Stimulated activated naive CD8-positive, alpha-beta T cell treated with anti-CD3 and anti-CD28 coated beads, Interleukin-15, Interleukin-2, amounts not matched to agents 100 ng/mL and 50 ng/mL, for 24 hours (primary cell): ENCODE measurements at regions not wholly inside any gene's neighbourhood (a gene's known extent, or its start where the extent isn't known, plus 50 kb on each side); places are given as distances from the start of the nearest gene placed in this dataset.

Source experiments
- H3K27ac Mint-ChIP-seq: one replicate; pipeline ENCODE4 v1.8.0; 2021; ENCODE audit warnings: mild to moderate bottlenecking, mixed read lengths
- H3K27me3 Mint-ChIP-seq: one replicate; pipeline ENCODE4 v1.8.0; 2021; ENCODE audit warnings: mixed read lengths
- H3K36me3 Mint-ChIP-seq: one replicate; pipeline ENCODE4 v1.8.0; 2021; ENCODE audit warnings: low read depth, mixed read lengths
- H3K4me1 Mint-ChIP-seq: one replicate; pipeline ENCODE4 v1.8.0; 2021; ENCODE audit warnings: low read depth, mixed read lengths
- H3K4me3 Mint-ChIP-seq: one replicate; pipeline ENCODE4 v1.8.0; 2021; ENCODE audit warnings: mild to moderate bottlenecking, mixed read lengths
- H3K9me3 Mint-ChIP-seq: one replicate; pipeline ENCODE4 v1.8.0; 2021; ENCODE audit warnings: mixed read lengths

DNA sequence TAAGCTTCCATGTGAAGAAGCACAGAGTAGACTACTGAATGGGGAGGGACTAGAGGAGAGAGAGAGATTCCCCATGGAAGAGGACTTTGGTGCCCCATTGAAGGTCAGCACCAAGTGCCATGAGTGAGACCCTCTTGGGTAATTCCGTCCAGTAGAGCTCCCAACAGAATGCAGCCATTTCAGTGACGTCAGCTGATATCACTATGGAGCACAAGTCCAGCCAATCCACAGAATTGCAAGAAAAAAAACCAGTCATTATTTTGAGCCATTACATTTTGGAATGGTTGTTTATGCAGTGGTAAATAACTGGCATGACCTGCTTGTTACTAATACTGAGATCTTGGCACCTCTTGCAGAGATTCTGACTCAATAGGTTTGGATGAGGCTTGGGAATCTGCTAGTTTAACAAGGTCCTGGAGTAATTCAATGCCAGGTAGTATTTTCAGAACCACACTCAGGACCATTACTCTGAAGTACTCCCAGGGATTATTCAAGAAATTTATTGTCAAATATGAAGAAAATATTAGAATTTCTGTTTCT is 52.6 kb upstream of the SP8 start:
- Mint-ChIP-seq H3K27ac (no peak overlapping the region), H3K27me3 (no peaks in the 10 kb centered on the region), H3K4me1 (no peaks in the 10 kb centered on the region), H3K4me3 (no peak overlapping the region), H3K36me3 (no peaks in the 10 kb centered on the region), H3K9me3 (no peaks in the 10 kb centered on the region)

DNA sequence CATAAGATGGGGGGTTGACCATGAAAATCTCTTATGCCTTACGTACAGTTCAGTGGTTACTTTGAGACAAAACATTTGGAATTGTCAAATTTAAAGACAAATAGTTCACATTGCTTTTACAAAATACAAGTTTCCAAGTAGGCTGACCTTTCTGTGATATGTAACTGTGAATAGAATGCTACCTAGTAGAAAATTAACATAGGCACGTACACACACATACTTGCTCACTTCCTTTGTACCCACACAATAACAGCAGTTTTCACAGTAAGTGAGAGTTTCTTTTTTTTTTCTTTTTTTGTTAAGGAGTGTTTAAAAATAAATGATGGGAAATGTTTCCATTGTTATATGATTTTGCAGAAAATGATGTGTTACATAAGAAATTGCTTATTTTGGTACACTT is 53.3 kb upstream of the SP8 start:
- no peaks in the 10 kb centered on the region for H3K36me3 Mint-ChIP-seq
- H3K9me3 Mint-ChIP-seq = no peaks in the 10 kb centered on the region
- no peak overlapping the region for H3K27ac Mint-ChIP-seq
- no peaks in the 10 kb centered on the region for H3K27me3 Mint-ChIP-seq
- H3K4me1 Mint-ChIP-seq = no peaks in the 10 kb centered on the region
- H3K4me3 Mint-ChIP-seq = no peak overlapping the region

DNA sequence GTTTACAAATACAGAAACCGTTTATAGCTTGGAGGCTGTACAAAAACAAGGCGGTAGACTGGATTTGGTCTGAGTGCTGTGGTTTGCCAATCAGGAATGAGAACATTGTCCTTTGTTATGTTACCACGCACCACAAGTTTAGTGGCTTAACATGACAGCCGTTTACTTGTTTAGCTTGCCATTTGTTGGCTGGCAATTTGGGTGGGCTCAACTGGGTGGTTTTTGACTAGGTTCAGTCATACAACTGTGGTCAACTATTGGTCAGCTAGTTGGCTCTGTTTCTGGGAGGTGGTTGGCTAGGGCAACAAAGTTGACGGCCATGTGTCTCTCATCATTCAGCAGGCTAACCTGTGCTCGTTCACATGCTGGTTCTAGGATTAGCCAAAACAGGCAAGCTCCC is 60.1 kb upstream of the SP8 start:
- Mint-ChIP-seq H3K4me3 (no peak overlapping the region), H3K27ac (no peak overlapping the region), H3K36me3 (no peaks in the 10 kb centered on the region), H3K9me3 (no peaks in the 10 kb centered on the region), H3K27me3 (no peaks in the 10 kb centered on the region), H3K4me1 (no peaks in the 10 kb centered on the region)

DNA sequence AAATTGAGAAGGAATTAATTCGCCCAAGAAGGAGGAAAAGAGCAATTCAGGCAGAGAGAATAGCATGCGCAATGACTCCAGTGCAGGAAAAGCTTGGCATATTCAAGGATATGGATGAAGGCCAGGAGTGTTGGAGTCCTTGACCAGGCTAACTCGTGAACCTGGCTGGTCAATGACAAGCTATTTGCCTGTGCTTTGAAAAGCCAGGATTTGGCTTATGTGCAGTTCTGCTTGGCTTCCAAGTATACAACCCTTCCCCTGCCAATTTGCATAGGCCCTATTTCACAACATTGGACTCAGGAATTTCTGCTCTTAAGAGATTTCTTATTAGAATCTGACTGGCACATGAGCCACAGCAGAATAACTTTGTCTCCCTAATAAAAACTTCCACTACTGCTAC is 72.3 kb upstream of the SP8 start:
- H3K27ac Mint-ChIP-seq = no peak overlapping the region
- H3K4me3 Mint-ChIP-seq = no peak overlapping the region
- H3K36me3 Mint-ChIP-seq = no peaks in the 10 kb centered on the region
- no peaks in the 10 kb centered on the region for H3K27me3 Mint-ChIP-seq
- H3K4me1 Mint-ChIP-seq = no peaks in the 10 kb centered on the region
- H3K9me3 Mint-ChIP-seq = no peaks in the 10 kb centered on the region

DNA sequence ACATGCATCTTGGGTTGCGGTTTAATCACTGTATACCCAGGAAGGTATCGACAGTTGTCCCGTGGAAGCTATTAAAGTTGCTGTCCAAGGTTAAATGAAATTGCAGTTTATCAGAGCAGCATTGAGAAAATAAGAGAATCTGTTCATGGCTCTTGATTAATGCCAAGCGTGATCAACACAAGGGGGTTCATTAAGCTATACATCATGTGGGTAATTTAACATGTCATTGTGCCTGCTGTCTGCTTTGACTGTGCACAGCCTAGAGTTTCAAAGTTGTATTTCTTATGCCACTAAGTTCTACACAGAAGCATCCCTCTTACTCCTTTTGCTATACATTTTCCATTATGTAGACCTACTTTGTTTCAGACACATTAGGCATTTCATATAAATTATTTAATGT is 74.8 kb upstream of the SP8 start:
- Mint-ChIP-seq H3K27ac (no peak overlapping the region), H3K4me3 (no peak overlapping the region), H3K9me3 (no peaks in the 10 kb centered on the region), H3K27me3 (no peaks in the 10 kb centered on the region), H3K36me3 (no peaks in the 10 kb centered on the region), H3K4me1 (no peaks in the 10 kb centered on the region)

DNA sequence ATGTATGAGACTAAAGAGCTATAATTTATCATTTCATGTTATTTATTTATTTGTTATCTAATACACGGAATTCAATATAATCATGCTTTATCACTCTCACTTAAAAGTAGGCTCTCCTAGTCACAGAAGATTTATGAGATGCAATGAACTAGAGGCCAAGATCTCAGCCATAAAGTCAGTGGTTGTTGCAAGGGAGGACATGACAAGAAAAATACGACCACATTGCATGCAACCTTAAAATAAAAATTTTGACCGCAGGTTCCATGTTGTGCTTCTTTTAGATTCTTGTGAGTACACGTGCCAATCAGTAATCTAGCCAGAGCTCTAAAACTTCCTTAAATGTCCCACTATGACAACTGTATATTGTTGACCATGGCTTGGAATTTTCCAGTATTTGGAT is 75.9 kb upstream of the SP8 start:
- no peaks in the 10 kb centered on the region for H3K27me3 Mint-ChIP-seq
- H3K9me3 Mint-ChIP-seq = no peaks in the 10 kb centered on the region
- H3K4me3 Mint-ChIP-seq = no peak overlapping the region
- no peaks in the 10 kb centered on the region for H3K36me3 Mint-ChIP-seq
- no peak overlapping the region for H3K27ac Mint-ChIP-seq
- no peaks in the 10 kb centered on the region for H3K4me1 Mint-ChIP-seq

DNA sequence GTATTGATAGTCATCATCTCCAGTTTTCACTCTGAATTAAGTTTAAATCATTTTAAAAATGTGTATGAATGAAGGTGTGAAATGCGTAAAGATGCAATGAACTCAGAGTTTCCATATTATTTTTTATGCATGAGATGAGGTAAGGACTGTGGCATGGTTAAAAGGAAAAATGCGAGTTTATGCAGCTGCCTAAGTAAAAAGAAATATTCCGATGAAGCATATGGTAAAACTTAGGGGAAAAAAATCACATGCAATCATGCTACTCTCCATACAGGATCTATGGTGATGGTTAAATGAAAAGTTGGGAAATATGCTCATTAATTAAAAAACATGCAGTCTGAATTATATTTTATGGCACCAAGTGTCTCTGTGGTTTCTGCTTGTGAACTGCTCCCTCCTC is 77.5 kb upstream of the SP8 start:
- no peak overlapping the region for H3K4me3 Mint-ChIP-seq
- H3K36me3 Mint-ChIP-seq = no peaks in the 10 kb centered on the region
- no peaks in the 10 kb centered on the region for H3K27me3 Mint-ChIP-seq
- H3K27ac Mint-ChIP-seq = no peak overlapping the region
- no peaks in the 10 kb centered on the region for H3K4me1 Mint-ChIP-seq
- no peaks in the 10 kb centered on the region for H3K9me3 Mint-ChIP-seq

DNA sequence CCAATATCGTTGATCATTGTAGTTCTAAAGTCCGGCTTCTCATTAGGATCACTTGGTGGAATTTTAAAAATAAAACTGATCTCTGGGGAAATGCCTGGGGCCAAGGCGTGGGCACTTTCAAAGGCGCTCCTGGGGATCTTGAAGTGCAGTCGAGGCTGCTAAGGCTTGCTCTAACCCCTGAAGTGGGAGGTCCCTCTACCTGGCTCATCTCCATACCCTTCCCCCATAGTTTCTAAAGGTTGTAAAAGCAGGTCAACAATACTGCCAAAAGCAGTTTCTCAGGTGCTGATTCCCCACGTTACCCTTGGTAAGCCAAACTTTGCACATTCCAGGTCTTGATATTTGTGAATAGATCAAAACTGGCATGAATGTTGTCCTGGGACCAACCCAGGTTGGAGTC is 79.0 kb upstream of the SP8 start:
- Mint-ChIP-seq H3K4me3 (no peak overlapping the region), H3K9me3 (no peaks in the 10 kb centered on the region), H3K27me3 (no peaks in the 10 kb centered on the region), H3K36me3 (no peaks in the 10 kb centered on the region), H3K4me1 (no peaks in the 10 kb centered on the region), H3K27ac (no peak overlapping the region)

DNA sequence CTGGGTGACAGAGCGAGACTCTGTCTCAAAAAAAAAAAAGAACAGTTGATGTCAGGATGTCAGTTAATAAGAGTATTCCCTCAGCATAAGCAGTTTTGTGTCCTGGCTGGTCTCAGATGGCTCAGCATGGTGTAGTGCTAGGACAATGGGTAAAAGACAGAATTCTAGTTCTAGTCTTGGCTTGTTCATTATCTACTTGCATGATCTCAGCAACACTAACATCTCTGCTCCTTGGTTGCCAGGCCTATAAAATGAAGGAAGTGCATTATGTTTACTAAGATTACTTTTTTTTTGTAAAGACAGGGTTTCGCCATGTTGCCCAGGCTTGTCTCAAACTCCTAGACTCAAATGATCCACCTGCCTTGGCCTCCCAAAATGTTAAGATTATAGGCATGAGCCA is 84.3 kb upstream of the SP8 start:
- no peaks in the 10 kb centered on the region for H3K4me1 Mint-ChIP-seq
- no peak overlapping the region for H3K4me3 Mint-ChIP-seq
- H3K36me3 Mint-ChIP-seq = no peaks in the 10 kb centered on the region
- no peaks in the 10 kb centered on the region for H3K9me3 Mint-ChIP-seq
- H3K27ac Mint-ChIP-seq = no peak overlapping the region
- H3K27me3 Mint-ChIP-seq = no peaks in the 10 kb centered on the region

DNA sequence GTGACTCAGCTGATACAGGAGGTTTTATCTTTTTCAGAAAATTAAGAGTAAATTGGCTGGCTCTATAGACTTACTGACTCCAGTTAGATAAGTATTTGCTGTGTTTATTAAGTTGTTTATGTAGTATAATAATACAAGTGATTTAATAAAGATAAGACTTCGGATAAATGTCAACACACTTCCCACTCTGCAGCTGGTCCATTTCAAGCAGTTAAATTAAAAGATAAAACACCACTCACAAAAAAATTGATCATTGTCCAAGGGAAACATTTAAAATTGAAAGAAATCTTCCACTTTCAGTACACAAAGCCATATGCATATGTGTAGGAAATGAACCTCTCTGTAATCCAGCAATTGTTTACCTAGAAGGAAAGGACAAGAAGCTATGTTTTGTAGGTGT is 106.1 kb upstream of the SP8 start:
- Mint-ChIP-seq H3K4me1 (no peaks in the 10 kb centered on the region), H3K36me3 (no peaks in the 10 kb centered on the region), H3K9me3 (no peaks in the 10 kb centered on the region), H3K4me3 (no peak overlapping the region), H3K27me3 (no peaks in the 10 kb centered on the region), H3K27ac (no peak overlapping the region)

DNA sequence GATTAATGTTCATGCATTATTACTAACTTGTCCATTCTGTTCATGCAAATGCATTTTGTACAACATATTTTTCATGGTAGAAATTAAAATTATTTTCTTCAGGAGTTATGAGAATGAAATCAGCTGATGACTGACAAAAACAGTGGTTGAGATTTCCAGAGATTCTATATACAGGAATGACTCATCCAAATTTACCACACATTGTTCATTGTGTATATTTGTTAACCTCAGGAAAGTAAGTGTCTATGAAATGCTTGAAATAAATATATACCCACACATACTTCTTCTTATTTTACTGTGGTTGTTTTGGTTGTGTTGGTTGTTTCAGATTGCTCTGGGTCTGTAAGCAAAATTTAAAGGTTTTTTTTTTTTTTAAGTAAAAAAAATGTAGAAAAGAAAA is 108.1 kb upstream of the SP8 start:
- H3K36me3 Mint-ChIP-seq = no peaks in the 10 kb centered on the region
- H3K27ac Mint-ChIP-seq = no peak overlapping the region
- H3K9me3 Mint-ChIP-seq = peaks cover 4% of the 10 kb centered on the region
- no peaks in the 10 kb centered on the region for H3K27me3 Mint-ChIP-seq
- H3K4me3 Mint-ChIP-seq = no peak overlapping the region
- no peaks in the 10 kb centered on the region for H3K4me1 Mint-ChIP-seq

DNA sequence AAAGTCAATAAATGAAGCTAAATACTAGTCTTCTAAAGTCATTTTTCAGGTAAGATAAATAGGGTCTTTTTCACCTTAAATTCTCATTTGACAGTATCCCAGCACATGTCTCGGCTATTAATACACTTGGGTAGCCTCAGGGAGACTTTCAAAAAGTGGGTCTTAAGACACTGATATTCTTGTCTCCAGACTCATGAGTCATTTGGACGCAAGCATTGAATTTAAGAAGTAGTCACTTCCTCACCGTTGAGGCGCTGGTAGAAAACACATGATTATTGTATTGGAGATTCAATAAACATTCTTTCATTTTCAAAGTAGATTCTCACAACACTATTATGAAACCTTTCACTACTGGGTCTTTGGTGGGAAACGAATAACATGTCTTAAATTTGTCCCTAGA is 108.9 kb upstream of the SP8 start:
- Mint-ChIP-seq H3K36me3 (no peaks in the 10 kb centered on the region), H3K4me1 (no peaks in the 10 kb centered on the region), H3K9me3 (peaks cover 4% of the 10 kb centered on the region), H3K27ac (no peak overlapping the region), H3K4me3 (no peak overlapping the region), H3K27me3 (no peaks in the 10 kb centered on the region)

DNA sequence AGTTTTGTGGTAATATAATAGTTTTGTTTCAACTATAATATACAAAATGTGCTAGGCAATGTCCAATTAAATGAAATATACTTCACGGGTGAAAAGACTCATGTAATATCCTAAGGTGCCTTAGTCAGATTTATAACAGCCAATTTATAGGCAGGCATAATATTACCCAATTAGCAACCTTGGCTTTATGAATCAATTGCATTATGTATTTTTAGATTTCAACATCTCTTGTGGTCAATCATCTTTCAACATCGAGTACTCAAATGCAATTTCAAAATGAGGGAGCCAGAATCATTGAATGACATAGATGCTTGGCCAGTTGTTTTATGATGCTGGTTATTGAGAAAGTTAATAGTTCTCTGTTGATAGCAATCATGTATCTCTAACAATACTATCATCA is 110.3 kb upstream of the SP8 start:
- H3K27ac Mint-ChIP-seq = no peak overlapping the region
- peaks cover 7% of the 10 kb centered on the region for H3K9me3 Mint-ChIP-seq
- no peaks in the 10 kb centered on the region for H3K4me1 Mint-ChIP-seq

DNA sequence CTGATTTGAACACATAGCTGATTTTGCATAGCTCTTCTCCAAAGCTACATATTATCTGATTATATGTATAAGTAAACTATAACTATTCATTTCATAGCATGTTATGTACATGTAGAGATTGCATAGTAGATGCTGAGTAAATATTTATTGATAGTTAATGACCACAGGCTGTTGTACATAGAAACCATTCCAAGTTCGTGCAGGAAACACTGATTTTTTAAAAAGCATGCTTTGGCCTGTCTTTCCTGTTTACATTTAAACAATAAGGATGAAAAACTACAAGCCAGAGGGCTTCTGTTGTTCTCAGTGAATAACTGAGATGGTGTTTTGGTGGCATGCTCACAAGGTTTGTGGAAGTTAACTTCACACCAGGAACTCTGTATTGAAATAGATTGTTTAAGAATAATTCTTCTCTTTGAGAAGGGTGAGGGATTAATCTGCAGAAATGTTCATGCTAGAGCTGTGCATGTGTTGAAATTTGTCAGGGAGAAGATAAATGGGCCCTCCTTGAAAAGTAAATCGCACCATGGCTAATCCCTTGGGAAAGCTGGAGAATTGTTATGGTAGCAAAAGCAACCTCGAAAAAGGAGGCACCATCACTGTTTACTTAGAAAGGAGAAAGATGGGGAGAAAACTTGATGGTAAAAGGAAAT is 120.2 kb upstream of the SP8 start:
- Mint-ChIP-seq H3K9me3 (no peaks in the 10 kb centered on the region), H3K4me1 (no peaks in the 10 kb centered on the region), H3K36me3 (no peaks in the 10 kb centered on the region), H3K4me3 (no peak overlapping the region), H3K27me3 (no peaks in the 10 kb centered on the region), H3K27ac (no peak overlapping the region)

More for the DNA sequence above, 110.3 kb upstream of the SP8 start:
- Mint-ChIP-seq H3K27me3 (no peaks in the 10 kb centered on the region), H3K36me3 (no peaks in the 10 kb centered on the region), H3K4me3 (no peak overlapping the region)

DNA sequence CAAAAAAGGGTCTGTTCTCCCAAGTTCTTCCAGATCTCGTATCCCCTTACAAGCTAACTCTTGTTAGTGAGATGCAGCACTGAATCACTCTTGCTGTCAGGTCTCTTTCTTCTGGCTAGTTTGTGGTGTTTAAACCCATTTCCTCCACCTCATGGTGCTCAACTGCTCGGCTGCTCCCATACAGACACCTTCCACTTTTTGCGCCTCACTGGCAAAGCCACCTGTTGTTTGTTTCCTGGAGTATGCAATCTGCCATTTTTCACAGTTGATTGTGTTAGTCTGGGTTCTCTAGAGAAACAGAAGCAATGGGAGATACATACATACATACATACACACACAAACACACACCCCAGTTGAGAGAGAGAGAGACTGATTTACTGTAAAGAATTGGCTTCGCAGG is 124.4 kb upstream of the SP8 start:
- Mint-ChIP-seq H3K27ac (no peak overlapping the region), H3K9me3 (no peaks in the 10 kb centered on the region), H3K27me3 (no peaks in the 10 kb centered on the region), H3K4me3 (no peak overlapping the region), H3K36me3 (no peaks in the 10 kb centered on the region), H3K4me1 (no peaks in the 10 kb centered on the region)

DNA sequence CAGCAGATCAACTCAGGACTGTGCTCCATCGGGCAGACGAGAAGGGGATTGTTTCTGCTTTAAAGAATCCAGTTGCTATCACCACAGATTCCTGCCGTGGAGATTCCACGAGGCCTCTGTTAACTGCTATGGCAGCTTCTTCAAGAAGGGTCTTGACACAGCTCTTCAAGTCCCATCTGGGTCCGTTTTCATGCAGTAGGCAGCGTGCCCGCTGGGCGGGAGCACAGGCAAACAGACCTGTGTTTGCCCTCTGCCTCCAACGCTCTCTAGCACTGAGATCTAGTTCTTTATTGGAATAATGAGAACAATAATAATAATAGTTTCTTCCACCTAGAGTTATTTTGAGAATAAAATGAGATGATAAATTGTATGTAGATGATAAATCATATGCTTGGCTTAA is 127.2 kb upstream of the SP8 start:
- H3K9me3 Mint-ChIP-seq = no peaks in the 10 kb centered on the region
- H3K36me3 Mint-ChIP-seq = no peaks in the 10 kb centered on the region
- H3K4me3 Mint-ChIP-seq = no peak overlapping the region
- no peaks in the 10 kb centered on the region for H3K27me3 Mint-ChIP-seq
- H3K4me1 Mint-ChIP-seq = no peaks in the 10 kb centered on the region
- H3K27ac Mint-ChIP-seq = no peak overlapping the region
